ENCODE measurements at regions not wholly inside any gene's neighbourhood (a gene's known extent, or its start where the extent isn't known, plus 50 kb on each side); places are given as distances from the start of the nearest gene placed in this dataset.

- DNase-seq (ENCODE audit: low read depth, low spot score) = no peak
- no peaks in the 10 kb centered on the region for H3K79me2 ChIP-seq (ENCODE audit: control insufficient read depth, insufficient read depth, low read length)
- no peak for FAIRE-seq
- intact Hi-C loops (cut with micrococcal nuclease; ENCODE audit: unreplicated experiment) = no loop called here
- BruUV-seq (replicated peaks) = no TSS peak
- H3K4me2 ChIP-seq (ENCODE audit: control insufficient read depth, insufficient read depth) = no peak overlapping the region
- POLR2A ChIA-PET = no interaction called here
- RAD21 ChIA-PET (ENCODE audit: unreplicated experiment) = no interaction called here
- TF ChIP-seq HSF1 (IDR thresholded peaks at IDR 0.05; ENCODE audit: low read depth, low read length) = no peak
- TF ChIP-seq RCOR1 (conservative IDR thresholded peaks at IDR 0.05; ENCODE audit: low read depth, low read length) = no peak
- no peak for TF ChIP-seq RELB (IDR thresholded peaks at IDR 0.05; ENCODE audit: low read depth)
- no peak for TF ChIP-seq CHD1 (IDR thresholded peaks at IDR 0.05; ENCODE audit: low read depth, low read length)
- no peak for TF ChIP-seq E2F4 (IDR thresholded peaks at IDR 0.05; ENCODE audit: low read depth, low read length)
- TF ChIP-seq E4F1 (IDR thresholded peaks at IDR 0.05; ENCODE audit: borderline replicate concordance, partially characterized antibody) = no peak
- no peak for TF ChIP-seq BCL3 (IDR thresholded peaks at IDR 0.05; ENCODE audit: borderline replicate concordance, insufficient read depth, low read depth, low read length, poor library complexity, severe bottlenecking)
- TF ChIP-seq SIN3A (IDR thresholded peaks at IDR 0.05; ENCODE audit: low read depth, low read length) = no peak
- no peak for TF ChIP-seq SREBF1 (IDR thresholded peaks at IDR 0.05; ENCODE audit: low read length)
- no peak for TF ChIP-seq BRCA1 (IDR thresholded peaks at IDR 0.05; ENCODE audit: low read depth, low read length)
- no peak for TF ChIP-seq POU2F2 (IDR thresholded peaks at IDR 0.05; ENCODE audit: borderline replicate concordance, low read depth, low read length)
- no peak for TF ChIP-seq WRNIP1 (IDR thresholded peaks at IDR 0.05; ENCODE audit: borderline replicate concordance, low read depth, low read length)
- TF ChIP-seq USF1 (IDR thresholded peaks at IDR 0.05; ENCODE audit: borderline replicate concordance, extremely low read length, insufficient read depth, low read depth, low read length) = no peak
- no peak for TF ChIP-seq KLF5 (IDR thresholded peaks at IDR 0.05; ENCODE audit: partially characterized antibody)
- SMC1A ChIA-PET (ENCODE audit: uncharacterized antibody, unreplicated experiment) = no interaction called here
- no peak for ATAC-seq
- H3K4me3 ChIP-seq = no peak overlapping the region
- WGBS (ENCODE audit: insufficient coverage, insufficient replicate concordance, low lambda C conversion rate, missing lambda C conversion rate) = 40% methylated on average over 6 of the region's 6 CpGs
- in situ Hi-C loops (cut with MboI) = no loop called here
- H2AFZ ChIP-seq (ENCODE audit: control insufficient read depth, low read depth, low read length) = no peak overlapping the region
- no peaks in the 10 kb centered on the region for H3K9me3 ChIP-seq (replicated peaks; ENCODE audit: control insufficient read depth, insufficient read depth, low read length)
- CTCF ChIA-PET = no interaction called here
- H3K36me3 ChIP-seq (ENCODE audit: control insufficient read depth in 2 of 2, insufficient read depth in 2 of 2, low read length in 1 of 2) = no peaks in the 10 kb centered on the region
- H3K4me1 ChIP-seq (ENCODE audit: control insufficient read depth, insufficient read depth, low read length) = no peaks in the 10 kb centered on the region
- no peaks in the 10 kb centered on the region for H4K20me1 ChIP-seq (ENCODE audit: control insufficient read depth, insufficient read depth)
- no peak overlapping the region for H3K9ac ChIP-seq (ENCODE audit: control insufficient read depth, insufficient read depth, low read length)
- H3K27me3 ChIP-seq (replicated peaks in 1 of 2; ENCODE audit: control insufficient read depth in 2 of 2, insufficient read depth in 2 of 2, low read length in 1 of 2) = no peaks in the 10 kb centered on the region
- no peak overlapping the region for H3K27ac ChIP-seq (ENCODE audit: control insufficient read depth, insufficient read depth)
Measured at GRCh38 chr2:3007135-3007534, 370.5 kb downstream of the EIPR1 start.

Measured in GM12878 (cell line).